IMR-90 (cell line): ENCODE measurements at regions not wholly inside any gene's neighbourhood (a gene's known extent, or its start where the extent isn't known, plus 50 kb on each side); places are given as distances from the start of the nearest gene placed in this dataset.

Experiments used
- ATAC-seq: fragments of 200-7000 bp; cut with Tn5 transposase; 2 replicates; pipeline ENCODE4 v1.9.1; 2020; ENCODE audit warnings: low read depth, mild to moderate bottlenecking, moderate library complexity
- BruUV-seq: library from RNA; stranded (reverse); fragments of 400-500 nt; replicated peaks from 2 replicates; lab custom pipeline; 2021; lab: Mats Ljungman, UMichigan
- CTCF ChIA-PET: fragments of 300-600 bp; formaldehyde crosslinking; extraction: SDS; loops from one replicate; lab custom pipeline; 2021; ENCODE audit warnings: antibody characterized with exemption; lab: Yijun Ruan, JAX
- POLR2A ChIA-PET: fragments of 300-600 bp; sonication (Branson Sonifier 250); formaldehyde crosslinking; loops from one replicate; lab custom pipeline; 2022; ENCODE audit warnings: antibody characterized with exemption; ENCODE audit not compliant: unreplicated experiment; lab: Charles Lee
- DNase-seq: peaks from one replicate; pipeline ENCODE4 v3.0.0; 2013
- H2AFZ ChIP-seq: replicated peaks from 2 replicates; pipeline ENCODE3; 2013; ENCODE audit warnings: low read length, mild to moderate bottlenecking; ENCODE audit not compliant: poor library complexity
- H2AK5ac ChIP-seq: 2 replicates; pipeline ENCODE4 v1.6.1; 2013; ENCODE audit warnings: low read depth, low read length, inconsistent platforms
- H2AK9ac ChIP-seq: replicated peaks from 2 replicates; pipeline ENCODE3; 2013; ENCODE audit warnings: mild to moderate bottlenecking, low read depth, low read length, moderate library complexity; ENCODE audit not compliant: poor library complexity
- H2BK120ac ChIP-seq: 2 replicates; pipeline ENCODE4 v1.6.1; 2013; ENCODE audit warnings: low read depth, low read length, inconsistent platforms
- H2BK15ac ChIP-seq: 3 replicates; pipeline ENCODE4 v1.6.1; 2013; ENCODE audit warnings: low read depth, low read length, inconsistent platforms
- H2BK20ac ChIP-seq: 2 replicates; pipeline ENCODE4 v1.6.1; 2013; ENCODE audit warnings: low read depth, mild to moderate bottlenecking, inconsistent platforms, low read length, moderate library complexity
- H2BK5ac ChIP-seq: 2 replicates; pipeline ENCODE4 v1.6.1; 2013; ENCODE audit warnings: mild to moderate bottlenecking, low read depth, low read length, inconsistent platforms; ENCODE audit not compliant: poor library complexity, severe bottlenecking
- H3K14ac ChIP-seq: replicated peaks from 2 replicates; pipeline ENCODE4 v1.6.1; 2013; ENCODE audit warnings: low read depth, low read length, inconsistent platforms
- H3K18ac ChIP-seq: 2 replicates; pipeline ENCODE4 v1.6.1; 2013; ENCODE audit warnings: low read depth, low read length, control low read depth
- H3K23ac ChIP-seq: 2 replicates; pipeline ENCODE4 v1.6.1; 2013; ENCODE audit warnings: low read depth, low read length, inconsistent platforms
- H3K27ac ChIP-seq: 2 replicates; pipeline ENCODE4 v1.5.1; 2013; ENCODE audit warnings: mild to moderate bottlenecking, control low read depth, low read length; ENCODE audit not compliant: insufficient read depth
- H3K27me3 ChIP-seq: 2 replicates; pipeline ENCODE4 v1.6.1; 2013; ENCODE audit warnings: low read length; ENCODE audit not compliant: control insufficient read depth, insufficient read depth
- H3K36me3 ChIP-seq: 2 replicates; pipeline ENCODE4 v1.6.1; 2013; ENCODE audit warnings: low read length, mixed read lengths; ENCODE audit not compliant: control insufficient read depth, insufficient read depth
- H3K4ac ChIP-seq: 2 replicates; pipeline ENCODE4 v1.6.1; 2013; ENCODE audit warnings: low read depth, low read length, inconsistent platforms
- H3K4me1 ChIP-seq: 2 replicates; pipeline ENCODE4 v1.6.1; 2013; ENCODE audit warnings: low read length, mixed read lengths; ENCODE audit not compliant: control insufficient read depth, insufficient read depth
- H3K4me2 ChIP-seq: 2 replicates; pipeline ENCODE4 v1.6.1; 2013; ENCODE audit warnings: low read depth, mild to moderate bottlenecking, control low read depth, low read length, moderate library complexity
- H3K4me3 ChIP-seq: 2 replicates; pipeline ENCODE4 v1.5.1; 2013; ENCODE audit warnings: low read depth, mild to moderate bottlenecking, control low read depth, low read length, moderate library complexity; ENCODE audit not compliant: insufficient read depth
- H3K56ac ChIP-seq: 2 replicates; pipeline ENCODE4 v1.6.1; 2013; ENCODE audit warnings: low read length, inconsistent platforms; ENCODE audit not compliant: insufficient read depth; ENCODE audit errors: extremely low read depth
- H3K79me1 ChIP-seq, 2 experiments: 2 replicates each; pipeline ENCODE4 v1.6.1; 2013; ENCODE audit warnings: low read length in 2 of 2, inconsistent platforms in 1 of 2, low read depth in 1 of 2
- H3K9ac ChIP-seq: 2 replicates; pipeline ENCODE4 v1.6.1; 2013; ENCODE audit warnings: low read depth, low read length, control low read depth
- H3K9me1 ChIP-seq: 2 replicates; pipeline ENCODE4 v1.6.1; 2013; ENCODE audit warnings: low read length, inconsistent platforms; ENCODE audit not compliant: insufficient read depth
- H3K9me3 ChIP-seq: 2 replicates; pipeline ENCODE4 v1.6.1; 2013; ENCODE audit warnings: low read length; ENCODE audit not compliant: control insufficient read depth, insufficient read depth
- H4K20me1 ChIP-seq: 2 replicates; pipeline ENCODE4 v1.6.1; 2013; ENCODE audit warnings: low read length, inconsistent platforms; ENCODE audit not compliant: insufficient read depth
- H4K5ac ChIP-seq: 2 replicates; pipeline ENCODE4 v1.6.1; 2013; ENCODE audit warnings: mild to moderate bottlenecking, low read depth, low read length, control low read depth
- H4K8ac ChIP-seq, 2 experiments: 2 replicates each; pipeline ENCODE4 v1.6.1; 2013; ENCODE audit warnings: low read depth in 2 of 2, low read length in 2 of 2, control low read depth in 1 of 2, inconsistent platforms in 1 of 2
- H4K91ac ChIP-seq: 2 replicates; pipeline ENCODE4 v1.6.1; 2013; ENCODE audit warnings: low read depth, low read length, inconsistent platforms; ENCODE audit not compliant: insufficient read depth
- FOS ChIP-seq: fragments of 150-350 bp; IDR thresholded peaks from 2 replicates; pipeline ENCODE4 v1.6.1; 2016; ENCODE audit warnings: low read depth, low read length
- MAFK ChIP-seq: IDR thresholded peaks from 2 replicates; pipeline ENCODE4 v1.6.1; 2012; ENCODE audit warnings: low read depth, low read length, improper control_type of control experiment
- MAZ ChIP-seq: IDR thresholded peaks from 2 replicates; pipeline ENCODE4 v1.6.1; 2012; ENCODE audit warnings: low read depth, mild to moderate bottlenecking, low read length, improper control_type of control experiment, moderate library complexity, borderline replicate concordance
- RCOR1 ChIP-seq: IDR thresholded peaks from 2 replicates; pipeline ENCODE4 v1.6.1; 2012; ENCODE audit warnings: mild to moderate bottlenecking, low read length, improper control_type of control experiment; ENCODE audit not compliant: insufficient replicate concordance
- RFX5 ChIP-seq: IDR thresholded peaks from 2 replicates; pipeline ENCODE4 v1.8.0; 2012; ENCODE audit warnings: low read depth, mild to moderate bottlenecking, low read length, moderate library complexity
- SMC3 ChIP-seq: fragments of 150-350 bp; IDR thresholded peaks from 2 replicates; pipeline ENCODE4 v1.6.1; 2016; ENCODE audit warnings: low read depth, mild to moderate bottlenecking, antibody characterized with exemption, low read length, moderate library complexity
- USF2 ChIP-seq: fragments of 150-350 bp; IDR thresholded peaks from 2 replicates; pipeline ENCODE4 v1.6.1; 2017; ENCODE audit warnings: mild to moderate bottlenecking, antibody characterized with exemption, low read length, low read depth
- WGBS, 2 experiments: methylation state at CpG; one replicate each; pipeline versions ENCODE4 v1.1.5 to v1.1.7; 2013; ENCODE audit warnings: missing lambda C conversion rate in 2 of 2; ENCODE audit not compliant: insufficient read length in 1 of 2; ENCODE audit errors: extremely low coverage in 2 of 2; 5-methylcytosine and 5-hydroxymethylcytosine counted together
- dilution Hi-C: fragments of 300-500 bp; cut with HindIII; formaldehyde crosslinking; loops from one replicate; pipeline ENCODE4 v1.14.3; 2018; ENCODE audit warnings: low sequenced_read_pairs; ENCODE audit not compliant: unreplicated experiment
- in situ Hi-C: fragments of 300-500 bp; cut with MboI; formaldehyde crosslinking; loops from 3 replicates; pipeline ENCODE4 v1.14.3; 2019; ENCODE audit warnings: low sequenced_read_pairs, inconsistent platforms, mixed read lengths
- intact Hi-C: fragments of 100-400 bp; cut with micrococcal nuclease; formaldehyde crosslinking; loops from 2 replicates; pipeline ENCODE4 v1.10.0; 2022

GRCh38 chr5:153094333-153094732, 396.1 kb upstream of the GRIA1 start:
- POLR2A ChIA-PET = no interaction called here
- in situ Hi-C loops = no loop called here
- DNase-seq = no peak

More at GRCh38 chr5:153094333-153094732, 396.1 kb upstream of the GRIA1 start:
- H3K23ac ChIP-seq = no peak overlapping the region
- BruUV-seq = no TSS peak
- no peak overlapping the region for H2BK5ac ChIP-seq
- H3K27ac ChIP-seq = no peak overlapping the region
- no CpG with 5 or more reads among the region's 3 CpGs for WGBS, 2 experiments
- H3K9me1 ChIP-seq = no peaks in the 10 kb centered on the region
- H4K20me1 ChIP-seq = no peaks in the 10 kb centered on the region
- H3K18ac ChIP-seq = no peak overlapping the region
- H2AFZ ChIP-seq = no peak overlapping the region
- intact Hi-C loops = no loop called here
- H3K27me3 ChIP-seq = no peaks in the 10 kb centered on the region
- H2BK20ac ChIP-seq = no peak overlapping the region
- H3K9me3 ChIP-seq = peaks cover 10% of the 10 kb centered on the region; the same call in 1 of the 2 replicates
- ATAC-seq = no peak
- no peak overlapping the region for H2AK5ac ChIP-seq
- no peak for TF ChIP-seq USF2
- no peak for TF ChIP-seq MAFK
- TF ChIP-seq RCOR1 = no peak
- no peak for TF ChIP-seq RFX5
- TF ChIP-seq SMC3 = no peak
- TF ChIP-seq FOS = no peak
- no peak for TF ChIP-seq MAZ
- no peak overlapping the region for H4K8ac ChIP-seq
- H3K56ac ChIP-seq = no peak overlapping the region
- no peak overlapping the region for H3K4me3 ChIP-seq
- dilution Hi-C loops = no loop called here
- H2AK9ac ChIP-seq = no peak overlapping the region
- no peaks in the 10 kb centered on the region for H3K79me1 ChIP-seq
- CTCF ChIA-PET = no interaction called here
- no peak overlapping the region for H3K9ac ChIP-seq
- H3K4me1 ChIP-seq = no peaks in the 10 kb centered on the region
- H2BK120ac ChIP-seq = no peak overlapping the region
- H4K91ac ChIP-seq = no peak overlapping the region
- no peak overlapping the region for H3K4ac ChIP-seq
- no peak overlapping the region for H3K14ac ChIP-seq
- no peak overlapping the region for H3K4me2 ChIP-seq
- H2BK15ac ChIP-seq = no peak overlapping the region
- no peak overlapping the region for H4K5ac ChIP-seq
- H3K36me3 ChIP-seq = no peaks in the 10 kb centered on the region
